ENCODE measurements at regions not wholly inside any gene's neighbourhood (a gene's known extent, or its start where the extent isn't known, plus 50 kb on each side); places are given as distances from the start of the nearest gene placed in this dataset.

- no peak overlapping the region for H2AK5ac ChIP-seq (ENCODE audit: insufficient read length, low read length)
- H3K9me3 ChIP-seq (ENCODE audit: control insufficient read depth, low read depth, low read length) = no peaks in the 10 kb centered on the region
- H4K91ac ChIP-seq (ENCODE audit: insufficient read length, low read depth, low read length) = no peak overlapping the region
- Mint-ChIP-seq H3K36me3 (ENCODE audit: insufficient read depth in 1 of 3, low read depth in 3 of 3) (no peaks in the 10 kb centered on the region; a peak in 1 of 7 replicates), H3K4me1 (peaks cover 49 to 56% of the 10 kb centered on the region in 2 experiments), H3K9me3 (0 out of 5 replicates have a peak, but pooled peaks cover 0 to 3% of the 10 kb centered on the region in 2 experiments), H3K27ac (peak overlapping the region in 2 of 3 experiments; percentile 27 to 83; a peak in 4 of 7 replicates), H3K4me3 (no peak overlapping the region), H3K27me3 (ENCODE audit: low read depth) (no peaks in the 10 kb centered on the region)
- H3K18ac ChIP-seq (ENCODE audit: insufficient read length, low read depth, low read length) = no peak overlapping the region
- H3K9ac ChIP-seq (ENCODE audit: extremely low read depth, insufficient read length, low read length) = no peak overlapping the region
- no peak overlapping the region for H3K56ac ChIP-seq (ENCODE audit: insufficient read length, low read depth, low read length)
- no peak overlapping the region for H3K23ac ChIP-seq (ENCODE audit: insufficient read length, low read depth, low read length)
- no peak for TF ChIP-seq CTCF (conservative IDR thresholded peaks at IDR 0.05)
- WGBS (ENCODE audit: extremely low coverage, insufficient read length, low lambda C conversion rate) = no CpG with 5 or more reads among the region's 2 CpGs
- H4K5ac ChIP-seq (ENCODE audit: insufficient read length, low read depth, low read length) = no peak overlapping the region
- H2AFZ ChIP-seq (ENCODE audit: low read length) = no peak overlapping the region
- H3K79me2 ChIP-seq (ENCODE audit: insufficient read depth, low read length) = no peaks in the 10 kb centered on the region
- H2BK12ac ChIP-seq (ENCODE audit: insufficient read length, low read depth, low read length) = no peak overlapping the region
- H3T11ph ChIP-seq (ENCODE audit: low read length) = no peak overlapping the region
- H3K27me3 ChIP-seq (ENCODE audit: insufficient read depth, low read length) = no peaks in the 10 kb centered on the region
- no peaks in the 10 kb centered on the region for H3K79me1 ChIP-seq (ENCODE audit: insufficient read depth, low read depth, low read length, poor library complexity, severe bottlenecking)
- no peak overlapping the region for H3K14ac ChIP-seq (ENCODE audit: insufficient read depth, low read length)
- no peaks in the 10 kb centered on the region for H3K23me2 ChIP-seq (ENCODE audit: insufficient read length, low read depth, low read length, poor library complexity, severe bottlenecking)
- no peak overlapping the region for H3K4ac ChIP-seq (ENCODE audit: low read depth, low read length)
- no peak overlapping the region for H3K4me2 ChIP-seq (ENCODE audit: insufficient read depth, insufficient read length, low read length)
- DNase-seq = no peak
- H2BK15ac ChIP-seq (ENCODE audit: low read depth, low read length) = no peak overlapping the region
- no peak overlapping the region for H4K8ac ChIP-seq (replicated peaks; ENCODE audit: insufficient read length, low read depth, low read length)
- H2BK20ac ChIP-seq (ENCODE audit: low read depth, low read length, poor library complexity, severe bottlenecking) = no peak overlapping the region
- H4K20me1 ChIP-seq (ENCODE audit: control insufficient read depth, insufficient read depth, insufficient read length) = no peaks in the 10 kb centered on the region
- H3K4me1 ChIP-seq (ENCODE audit: insufficient read depth, low read length) = peaks cover 12% of the 10 kb centered on the region
- H3K27ac ChIP-seq (ENCODE audit: insufficient read length, low read depth, low read length) = no peak overlapping the region
- H2BK120ac ChIP-seq (ENCODE audit: low read depth, low read length, poor library complexity, severe bottlenecking) = no peak overlapping the region
- H2BK5ac ChIP-seq (ENCODE audit: insufficient read length, low read length) = no peak overlapping the region
These were observed 292.6 kb downstream of the NUF2 start for GRCh38 chr1:163614361-163614760.
